Body of pancreas (tissue), 4 donors: ENCODE measurements at regions not wholly inside any gene's neighbourhood (a gene's known extent, or its start where the extent isn't known, plus 50 kb on each side); places are given as distances from the start of the nearest gene placed in this dataset.

Experiments used
- CTCF ChIP-seq, 7 experiments: fragments of 450-650 bp in 4 of 7; fragments of 200-600 bp in 3 of 7; sonication (generic) in 3 of 7; IDR thresholded peaks; one replicate each; pipeline ENCODE4 v1.5.1; 2016 to 2019; ENCODE audit warnings: antibody characterized with exemption in 7 of 7
- POLR2A ChIP-seq, 3 donors: fragments of 450-650 bp; IDR thresholded peaks; one replicate each; pipeline ENCODE4 v1.6.1; 2016; ENCODE audit warnings: antibody characterized with exemption in 3 of 3, mild to moderate bottlenecking in 2 of 3

GRCh38 chr3:70754314-70754713 is 441.9 kb upstream of the MDFIC2 start:
- TF ChIP-seq CTCF (IDR thresholded peaks at IDR 0.05) (no peak), POLR2A (IDR thresholded peaks at IDR 0.05) (no peak)
